IMR-90 (cell line): ENCODE measurements at regions not wholly inside any gene's neighbourhood (a gene's known extent, or its start where the extent isn't known, plus 50 kb on each side); places are given as distances from the start of the nearest gene placed in this dataset.

Experiments
- ATAC-seq: fragments of 200-7000 bp; cut with Tn5 transposase; 2 replicates; pipeline ENCODE4 v1.9.1; 2020; ENCODE audit warnings: low read depth, mild to moderate bottlenecking, moderate library complexity
- BruUV-seq: library from RNA; stranded (reverse); fragments of 400-500 nt; replicated peaks from 2 replicates; lab custom pipeline; 2021; lab: Mats Ljungman, UMichigan
- CTCF ChIA-PET: fragments of 300-600 bp; formaldehyde crosslinking; extraction: SDS; loops from one replicate; lab custom pipeline; 2021; ENCODE audit warnings: antibody characterized with exemption; lab: Yijun Ruan, JAX
- POLR2A ChIA-PET: fragments of 300-600 bp; sonication (Branson Sonifier 250); formaldehyde crosslinking; loops from one replicate; lab custom pipeline; 2022; ENCODE audit warnings: antibody characterized with exemption; ENCODE audit not compliant: unreplicated experiment; lab: Charles Lee
- DNase-seq: peaks from one replicate; pipeline ENCODE4 v3.0.0; 2013
- H2AFZ ChIP-seq: replicated peaks from 2 replicates; pipeline ENCODE3; 2013; ENCODE audit warnings: low read length, mild to moderate bottlenecking; ENCODE audit not compliant: poor library complexity
- H2AK5ac ChIP-seq: 2 replicates; pipeline ENCODE4 v1.6.1; 2013; ENCODE audit warnings: low read depth, low read length, inconsistent platforms
- H2AK9ac ChIP-seq: replicated peaks from 2 replicates; pipeline ENCODE3; 2013; ENCODE audit warnings: mild to moderate bottlenecking, low read depth, low read length, moderate library complexity; ENCODE audit not compliant: poor library complexity
- H2BK120ac ChIP-seq: 2 replicates; pipeline ENCODE4 v1.6.1; 2013; ENCODE audit warnings: low read depth, low read length, inconsistent platforms
- H2BK15ac ChIP-seq: 3 replicates; pipeline ENCODE4 v1.6.1; 2013; ENCODE audit warnings: low read depth, low read length, inconsistent platforms
- H2BK20ac ChIP-seq: 2 replicates; pipeline ENCODE4 v1.6.1; 2013; ENCODE audit warnings: low read depth, mild to moderate bottlenecking, inconsistent platforms, low read length, moderate library complexity
- H2BK5ac ChIP-seq: 2 replicates; pipeline ENCODE4 v1.6.1; 2013; ENCODE audit warnings: mild to moderate bottlenecking, low read depth, low read length, inconsistent platforms; ENCODE audit not compliant: poor library complexity, severe bottlenecking
- H3K14ac ChIP-seq: replicated peaks from 2 replicates; pipeline ENCODE4 v1.6.1; 2013; ENCODE audit warnings: low read depth, low read length, inconsistent platforms
- H3K18ac ChIP-seq: 2 replicates; pipeline ENCODE4 v1.6.1; 2013; ENCODE audit warnings: low read depth, low read length, control low read depth
- H3K23ac ChIP-seq: 2 replicates; pipeline ENCODE4 v1.6.1; 2013; ENCODE audit warnings: low read depth, low read length, inconsistent platforms
- H3K27ac ChIP-seq: 2 replicates; pipeline ENCODE4 v1.5.1; 2013; ENCODE audit warnings: mild to moderate bottlenecking, control low read depth, low read length; ENCODE audit not compliant: insufficient read depth
- H3K27me3 ChIP-seq: 2 replicates; pipeline ENCODE4 v1.6.1; 2013; ENCODE audit warnings: low read length; ENCODE audit not compliant: control insufficient read depth, insufficient read depth
- H3K36me3 ChIP-seq: 2 replicates; pipeline ENCODE4 v1.6.1; 2013; ENCODE audit warnings: low read length, mixed read lengths; ENCODE audit not compliant: control insufficient read depth, insufficient read depth
- H3K4ac ChIP-seq: 2 replicates; pipeline ENCODE4 v1.6.1; 2013; ENCODE audit warnings: low read depth, low read length, inconsistent platforms
- H3K4me1 ChIP-seq: 2 replicates; pipeline ENCODE4 v1.6.1; 2013; ENCODE audit warnings: low read length, mixed read lengths; ENCODE audit not compliant: control insufficient read depth, insufficient read depth
- H3K4me2 ChIP-seq: 2 replicates; pipeline ENCODE4 v1.6.1; 2013; ENCODE audit warnings: low read depth, mild to moderate bottlenecking, control low read depth, low read length, moderate library complexity
- H3K4me3 ChIP-seq: 2 replicates; pipeline ENCODE4 v1.5.1; 2013; ENCODE audit warnings: low read depth, mild to moderate bottlenecking, control low read depth, low read length, moderate library complexity; ENCODE audit not compliant: insufficient read depth
- H3K56ac ChIP-seq: 2 replicates; pipeline ENCODE4 v1.6.1; 2013; ENCODE audit warnings: low read length, inconsistent platforms; ENCODE audit not compliant: insufficient read depth; ENCODE audit errors: extremely low read depth
- H3K79me1 ChIP-seq, 2 experiments: 2 replicates each; pipeline ENCODE4 v1.6.1; 2013; ENCODE audit warnings: low read length in 2 of 2, inconsistent platforms in 1 of 2, low read depth in 1 of 2
- H3K9ac ChIP-seq: 2 replicates; pipeline ENCODE4 v1.6.1; 2013; ENCODE audit warnings: low read depth, low read length, control low read depth
- H3K9me1 ChIP-seq: 2 replicates; pipeline ENCODE4 v1.6.1; 2013; ENCODE audit warnings: low read length, inconsistent platforms; ENCODE audit not compliant: insufficient read depth
- H3K9me3 ChIP-seq: 2 replicates; pipeline ENCODE4 v1.6.1; 2013; ENCODE audit warnings: low read length; ENCODE audit not compliant: control insufficient read depth, insufficient read depth
- H4K20me1 ChIP-seq: 2 replicates; pipeline ENCODE4 v1.6.1; 2013; ENCODE audit warnings: low read length, inconsistent platforms; ENCODE audit not compliant: insufficient read depth
- H4K5ac ChIP-seq: 2 replicates; pipeline ENCODE4 v1.6.1; 2013; ENCODE audit warnings: mild to moderate bottlenecking, low read depth, low read length, control low read depth
- H4K8ac ChIP-seq, 2 experiments: 2 replicates each; pipeline ENCODE4 v1.6.1; 2013; ENCODE audit warnings: low read depth in 2 of 2, low read length in 2 of 2, control low read depth in 1 of 2, inconsistent platforms in 1 of 2
- H4K91ac ChIP-seq: 2 replicates; pipeline ENCODE4 v1.6.1; 2013; ENCODE audit warnings: low read depth, low read length, inconsistent platforms; ENCODE audit not compliant: insufficient read depth
- BHLHE40 ChIP-seq: fragments of 150-350 bp; IDR thresholded peaks from 2 replicates; pipeline ENCODE4 v1.6.1; 2016; ENCODE audit warnings: mild to moderate bottlenecking, low read depth, low read length
- CEBPB ChIP-seq: IDR thresholded peaks from 2 replicates; pipeline ENCODE4 v1.6.1; 2012; ENCODE audit warnings: low read depth, low read length, improper control_type of control experiment
- CHD1 ChIP-seq: IDR thresholded peaks from 2 replicates; pipeline ENCODE4 v1.6.1; 2012; ENCODE audit warnings: low read depth, low read length, improper control_type of control experiment
- ELK1 ChIP-seq: fragments of 150-350 bp; IDR thresholded peaks from 2 replicates; pipeline ENCODE4 v1.6.1; 2016; ENCODE audit warnings: low read depth, mild to moderate bottlenecking, low read length, moderate library complexity, borderline replicate concordance
- FOS ChIP-seq: fragments of 150-350 bp; IDR thresholded peaks from 2 replicates; pipeline ENCODE4 v1.6.1; 2016; ENCODE audit warnings: low read depth, low read length
- MAFK ChIP-seq: IDR thresholded peaks from 2 replicates; pipeline ENCODE4 v1.6.1; 2012; ENCODE audit warnings: low read depth, low read length, improper control_type of control experiment
- MAZ ChIP-seq: IDR thresholded peaks from 2 replicates; pipeline ENCODE4 v1.6.1; 2012; ENCODE audit warnings: low read depth, mild to moderate bottlenecking, low read length, improper control_type of control experiment, moderate library complexity, borderline replicate concordance
- MXI1 ChIP-seq: IDR thresholded peaks from 2 replicates; pipeline ENCODE4 v1.6.1; 2012; ENCODE audit warnings: low read depth, mild to moderate bottlenecking, low read length, moderate library complexity, borderline replicate concordance
- NFE2L2 ChIP-seq: fragments of 150-350 bp; IDR thresholded peaks from 2 replicates; pipeline ENCODE4 v1.6.1; 2016; ENCODE audit warnings: low read depth, mild to moderate bottlenecking, low read length
- POLR2A ChIP-seq: IDR thresholded peaks from 2 replicates; pipeline ENCODE4 v1.6.1; 2012; ENCODE audit warnings: mild to moderate bottlenecking, low read depth, low read length
- RAD21 ChIP-seq: IDR thresholded peaks from 2 replicates; pipeline ENCODE4 v1.6.1; 2012; ENCODE audit warnings: low read length, improper control_type of control experiment
- RCOR1 ChIP-seq: IDR thresholded peaks from 2 replicates; pipeline ENCODE4 v1.6.1; 2012; ENCODE audit warnings: mild to moderate bottlenecking, low read length, improper control_type of control experiment; ENCODE audit not compliant: insufficient replicate concordance
- RFX5 ChIP-seq: IDR thresholded peaks from 2 replicates; pipeline ENCODE4 v1.8.0; 2012; ENCODE audit warnings: low read depth, mild to moderate bottlenecking, low read length, moderate library complexity
- SMC3 ChIP-seq: fragments of 150-350 bp; IDR thresholded peaks from 2 replicates; pipeline ENCODE4 v1.6.1; 2016; ENCODE audit warnings: low read depth, mild to moderate bottlenecking, antibody characterized with exemption, low read length, moderate library complexity
- USF2 ChIP-seq: fragments of 150-350 bp; IDR thresholded peaks from 2 replicates; pipeline ENCODE4 v1.6.1; 2017; ENCODE audit warnings: mild to moderate bottlenecking, antibody characterized with exemption, low read length, low read depth
- WGBS, 2 experiments: methylation state at CpG; one replicate each; pipeline versions ENCODE4 v1.1.5 to v1.1.7; 2013; ENCODE audit warnings: missing lambda C conversion rate in 2 of 2; ENCODE audit not compliant: insufficient read length in 1 of 2; ENCODE audit errors: extremely low coverage in 2 of 2; 5-methylcytosine and 5-hydroxymethylcytosine counted together
- dilution Hi-C: fragments of 300-500 bp; cut with HindIII; formaldehyde crosslinking; loops from one replicate; pipeline ENCODE4 v1.14.3; 2018; ENCODE audit warnings: low sequenced_read_pairs; ENCODE audit not compliant: unreplicated experiment
- in situ Hi-C: fragments of 300-500 bp; cut with MboI; formaldehyde crosslinking; loops from 3 replicates; pipeline ENCODE4 v1.14.3; 2019; ENCODE audit warnings: low sequenced_read_pairs, inconsistent platforms, mixed read lengths
- intact Hi-C: fragments of 100-400 bp; cut with micrococcal nuclease; formaldehyde crosslinking; loops from 2 replicates; pipeline ENCODE4 v1.10.0; 2022
- TF ChIP-seq, protein P1 (sequence below): conservative IDR thresholded peaks from 2 replicates; pipeline ENCODE4 v1.5.1; 2012; ENCODE audit warnings: mild to moderate bottlenecking, low read depth, low read length, improper control_type of control experiment

DNA sequence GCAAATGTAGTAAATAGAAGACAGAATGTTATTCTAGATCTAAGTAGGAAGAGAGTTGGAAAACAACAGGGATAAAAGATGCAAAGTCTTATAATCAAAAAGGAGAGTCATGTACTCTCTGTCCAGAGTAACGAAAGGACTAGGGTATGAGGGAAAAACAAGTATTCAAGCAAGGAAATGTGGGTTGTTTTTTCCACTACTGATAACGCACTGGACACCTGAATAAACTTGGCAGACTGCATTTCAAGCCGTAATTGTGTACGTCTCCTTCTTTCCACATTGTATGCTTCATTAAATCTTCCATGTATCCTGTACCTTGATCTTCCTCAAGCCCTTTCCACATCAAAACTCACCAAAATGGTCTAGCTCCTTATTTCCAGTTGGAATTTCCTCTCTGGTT, 420.6 kb downstream of the ZEB2 start:
- peak overlapping the region; percentile 92 for H2BK120ac ChIP-seq
- peak overlapping the region; percentile 40; the same call in 1 of the 2 replicates for H4K5ac ChIP-seq
- peak overlapping the region; percentile 73 for H3K14ac ChIP-seq
- no peak overlapping the region; the same call in 1 of the 2 replicates for H3K4me2 ChIP-seq
- no peak overlapping the region for H3K4me3 ChIP-seq
- BruUV-seq, result no TSS peak
- intact Hi-C loops (loop anchor here (5.0 to 10.0 kb wide), 2 partner anchors 413 to 1655 kb away; no protein-coding TSS in a partner anchor), dilution Hi-C loops (no loop called here), in situ Hi-C loops (no loop called here)
- no peak for DNase-seq
- no peak for ATAC-seq
- H4K20me1 ChIP-seq, result no peaks in the 10 kb centered on the region
- peak overlapping the region; percentile 81 for H2BK5ac ChIP-seq
- no peak overlapping the region for H3K27ac ChIP-seq
- peaks cover 6% of the 10 kb centered on the region for H3K9me1 ChIP-seq
- no peak overlapping the region for H3K9ac ChIP-seq
- H3K23ac ChIP-seq, result peak overlapping the region; percentile 75
- peak overlapping the region; percentile 89 for H4K91ac ChIP-seq
- peak overlapping the region; percentile 99 for H2BK20ac ChIP-seq
- peak overlapping the region; percentile 45; the same call in 1 of the 2 replicates for H3K56ac ChIP-seq
- H3K18ac ChIP-seq, result peak overlapping the region; percentile 78; the same call in 1 of the 2 replicates
- 66% methylated on average over 3 of the region's 4 CpGs; no CpG with 5 or more reads in 1 of the 2 experiments for WGBS, 2 experiments
- H2AFZ ChIP-seq, result no peak overlapping the region
- peak overlapping the region; percentile 65; the same call in 2 of the 3 replicates for H2BK15ac ChIP-seq
- H3K4ac ChIP-seq, result peak overlapping the region; percentile 65
- no peak overlapping the region for H2AK9ac ChIP-seq
- ChIA-PET CTCF (interaction anchor here (0.6 to 1.1 kb wide), 4 partner anchors 89 to 992 kb away, joined by 3 to 5 read pairs (median 3); no protein-coding TSS in a partner anchor), POLR2A (no interaction called here)
- H3K9me3 ChIP-seq, result peaks cover 1% of the 10 kb centered on the region; the same call in 1 of the 2 replicates
- no peaks in the 10 kb centered on the region for H3K36me3 ChIP-seq
- H3K79me1 ChIP-seq, result peaks cover 0 to 7% of the 10 kb centered on the region in 2 experiments; a peak in 1 of 4 replicates
- peak overlapping the region; percentile 25 to 74; a peak in 3 of 4 replicates for H4K8ac ChIP-seq
- peaks cover 13% of the 10 kb centered on the region for H3K4me1 ChIP-seq
- H2AK5ac ChIP-seq, result peak overlapping the region; percentile 76; the same call in 1 of the 2 replicates
- H3K27me3 ChIP-seq, result no peaks in the 10 kb centered on the region
- TF ChIP-seq CHD1, result no peak
- no peak for TF ChIP-seq MAZ
- TF ChIP-seq POLR2A, result no peak
- no peak for TF ChIP-seq RCOR1
- TF ChIP-seq, protein P1, sequence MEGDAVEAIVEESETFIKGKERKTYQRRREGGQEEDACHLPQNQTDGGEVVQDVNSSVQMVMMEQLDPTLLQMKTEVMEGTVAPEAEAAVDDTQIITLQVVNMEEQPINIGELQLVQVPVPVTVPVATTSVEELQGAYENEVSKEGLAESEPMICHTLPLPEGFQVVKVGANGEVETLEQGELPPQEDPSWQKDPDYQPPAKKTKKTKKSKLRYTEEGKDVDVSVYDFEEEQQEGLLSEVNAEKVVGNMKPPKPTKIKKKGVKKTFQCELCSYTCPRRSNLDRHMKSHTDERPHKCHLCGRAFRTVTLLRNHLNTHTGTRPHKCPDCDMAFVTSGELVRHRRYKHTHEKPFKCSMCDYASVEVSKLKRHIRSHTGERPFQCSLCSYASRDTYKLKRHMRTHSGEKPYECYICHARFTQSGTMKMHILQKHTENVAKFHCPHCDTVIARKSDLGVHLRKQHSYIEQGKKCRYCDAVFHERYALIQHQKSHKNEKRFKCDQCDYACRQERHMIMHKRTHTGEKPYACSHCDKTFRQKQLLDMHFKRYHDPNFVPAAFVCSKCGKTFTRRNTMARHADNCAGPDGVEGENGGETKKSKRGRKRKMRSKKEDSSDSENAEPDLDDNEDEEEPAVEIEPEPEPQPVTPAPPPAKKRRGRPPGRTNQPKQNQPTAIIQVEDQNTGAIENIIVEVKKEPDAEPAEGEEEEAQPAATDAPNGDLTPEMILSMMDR, result no peak
- TF ChIP-seq FOS, result no peak
- no peak for TF ChIP-seq MAFK
- TF ChIP-seq USF2, result no peak
- no peak for TF ChIP-seq ELK1
- no peak for TF ChIP-seq CEBPB
- TF ChIP-seq BHLHE40, result no peak
- no peak for TF ChIP-seq RFX5
- no peak for TF ChIP-seq SMC3
- no peak for TF ChIP-seq NFE2L2
- TF ChIP-seq MXI1, result no peak
- TF ChIP-seq RAD21, result no peak
